HepG2 (cell line): ENCODE measurements at regions not wholly inside any gene's neighbourhood (a gene's known extent, or its start where the extent isn't known, plus 50 kb on each side); places are given as distances from the start of the nearest gene placed in this dataset.

Source experiments
- ATAC-seq: fragments of 200-7000 bp; cut with Tn5 transposase; 3 replicates; pipeline ENCODE4 v1.9.1; 2020; ENCODE audit warnings: mild to moderate bottlenecking, moderate library complexity
- BruUV-seq: library from RNA; stranded (reverse); fragments of 400-500 nt; replicated peaks from 2 replicates; lab custom pipeline; 2021; lab: Mats Ljungman, UMichigan
- CTCF ChIA-PET: fragments of 300-600 bp; formaldehyde crosslinking; extraction: SDS; loops from one replicate; lab custom pipeline; 2021; ENCODE audit warnings: low total read pairs, inconsistent platforms, low intra/inter-chr PET ratio; lab: Yijun Ruan, JAX
- POLR2A ChIA-PET: fragments of 350-600 bp; sonication (Branson Sonifier 250); formaldehyde crosslinking; loops from one replicate; lab custom pipeline; 2020; ENCODE audit warnings: antibody characterized with exemption, inconsistent platforms; lab: Yijun Ruan, JAX
- DNase-seq: peaks from one replicate; pipeline ENCODE4 v3.0.0-alpha.2; 2015; ENCODE audit warnings: low spot score
- FAIRE-seq: peaks from 3 replicates; lab custom pipeline; 2011; peaks lifted over from hg19 to GRCh38; lab: Jason Lieb, UNC
- H2AFZ ChIP-seq: one replicate; pipeline ENCODE4 v1.6.1; 2011; ENCODE audit warnings: low read length, inconsistent platforms
- H3K27ac ChIP-seq: fragments of 300-600 bp; 3 replicates; pipeline ENCODE4 v1.8.0; 2011; ENCODE audit warnings: mixed run types, mild to moderate bottlenecking, mixed read lengths, low read length, inconsistent platforms; ENCODE audit not compliant: insufficient read depth; ENCODE audit errors: extremely low read length
- H3K27me3 ChIP-seq, 2 experiments: fragments of 200-600 bp in 1 of 2; 2 replicates in 1 of 2; 3 replicates in 1 of 2; pipeline versions ENCODE4 v1.6.0 to v1.8.0; 2011; ENCODE audit warnings: low read length in 2 of 2, mild to moderate bottlenecking in 2 of 2, moderate library complexity in 2 of 2, inconsistent platforms in 1 of 2; ENCODE audit not compliant: insufficient read depth in 2 of 2, control insufficient read depth in 1 of 2
- H3K36me3 ChIP-seq, 2 experiments: fragments of 200-600 bp in 1 of 2; replicated peaks in 1 of 2; 2 replicates in 1 of 2; 3 replicates in 1 of 2; pipeline versions ENCODE4 v1.5.1 to v1.8.0; 2011; ENCODE audit warnings: low read length in 2 of 2, inconsistent platforms in 1 of 2; ENCODE audit not compliant: insufficient read depth in 2 of 2, control insufficient read depth in 1 of 2
- H3K4me1 ChIP-seq: 2 replicates; pipeline ENCODE4 v1.5.1; 2012; ENCODE audit warnings: low read length, inconsistent platforms; ENCODE audit not compliant: insufficient read depth
- H3K4me2 ChIP-seq: 2 replicates; pipeline ENCODE4 v1.6.0; 2011; ENCODE audit warnings: low read depth, low read length, inconsistent platforms
- H3K4me3 ChIP-seq, 3 experiments: fragments of 200-600 bp in 1 of 3; sonication (generic), shearing (Covaris generic) in 1 of 3; replicated peaks in 1 of 3; 2 replicates each; pipeline ENCODE4 v1.5.1; 2011 to 2016; ENCODE audit warnings: low read length in 3 of 3, inconsistent platforms in 2 of 3, low read depth in 2 of 3, mild to moderate bottlenecking in 2 of 3, control low read depth in 1 of 3, mixed read lengths in 1 of 3; ENCODE audit not compliant: insufficient read depth in 1 of 3
- H3K79me2 ChIP-seq: one replicate; pipeline ENCODE4 v1.6.1; 2011; ENCODE audit warnings: low read length, inconsistent platforms; ENCODE audit not compliant: insufficient read depth
- H3K9ac ChIP-seq: 2 replicates; pipeline ENCODE4 v1.6.0; 2011; ENCODE audit warnings: mild to moderate bottlenecking, low read depth, low read length, inconsistent platforms; ENCODE audit not compliant: insufficient read depth
- H3K9me3 ChIP-seq: 2 replicates; pipeline ENCODE4 v1.5.1; 2012; ENCODE audit warnings: mild to moderate bottlenecking, low read length
- H4K20me1 ChIP-seq: 2 replicates; pipeline ENCODE4 v1.6.0; 2011; ENCODE audit warnings: inconsistent platforms, mild to moderate bottlenecking, low read length, moderate library complexity; ENCODE audit not compliant: insufficient read depth
- ATF7 ChIP-seq, 2 experiments: fragments of 450-650 bp in 1 of 2; sonication (generic) in 1 of 2; formaldehyde crosslinking in 1 of 2; IDR thresholded peaks; 2 replicates each; pipeline versions ENCODE4 v1.4.0 to v1.6.1; 2016 to 2020; ENCODE audit warnings: antibody characterized with exemption in 1 of 2, mild to moderate bottlenecking in 1 of 2, missing genetic modification reagents in 1 of 2
- IKZF4 ChIP-seq: sonication (generic); formaldehyde crosslinking; IDR thresholded peaks from 2 replicates; pipeline ENCODE4 v1.5.1; 2020; ENCODE audit warnings: borderline replicate concordance, mild to moderate bottlenecking, low read depth, missing genetic modification reagents; ENCODE audit errors: not compliant biosample characterization
- MEIS2 ChIP-seq: sonication (generic); formaldehyde crosslinking; IDR thresholded peaks from 2 replicates; pipeline ENCODE4 v1.9.0; 2021; ENCODE audit warnings: mild to moderate bottlenecking, missing genetic modification reagents
- MIER3 ChIP-seq: IDR thresholded peaks from 2 replicates; pipeline ENCODE4 v1.6.1; 2016; ENCODE audit warnings: missing compliant biosample characterization, borderline replicate concordance
- NCOA1 ChIP-seq: sonication (generic); formaldehyde crosslinking; IDR thresholded peaks from 2 replicates; pipeline ENCODE4 v1.9.0; 2021; ENCODE audit warnings: missing genetic modification reagents
- NKX3-1 ChIP-seq: sonication (generic); formaldehyde crosslinking; IDR thresholded peaks from 2 replicates; pipeline ENCODE4 v1.5.0; 2020; ENCODE audit warnings: missing genetic modification reagents
- NR3C1 ChIP-seq: sonication (generic); formaldehyde crosslinking; IDR thresholded peaks from 2 replicates; pipeline ENCODE4 v1.4.0; 2020; ENCODE audit warnings: missing genetic modification reagents
- SETDB1 ChIP-seq: sonication (generic); formaldehyde crosslinking; IDR thresholded peaks from 2 replicates; pipeline ENCODE4 v1.5.1; 2020; ENCODE audit warnings: missing genetic modification reagents, mild to moderate bottlenecking, borderline replicate concordance
- SP140L ChIP-seq: sonication (generic); formaldehyde crosslinking; IDR thresholded peaks from 2 replicates; pipeline ENCODE4 v1.4.0; 2020; ENCODE audit warnings: missing genetic modification reagents, borderline replicate concordance
- SUZ12 ChIP-seq: fragments of 150-350 bp; IDR thresholded peaks from 2 replicates; pipeline ENCODE4 v1.6.1; 2014; ENCODE audit warnings: low read depth, low read length
- ZNF484 ChIP-seq: sonication (generic); formaldehyde crosslinking; IDR thresholded peaks from 2 replicates; pipeline ENCODE4 v1.5.1; 2020; ENCODE audit warnings: mild to moderate bottlenecking, low read depth, missing genetic modification reagents, borderline replicate concordance
- ZNF766 ChIP-seq: sonication (generic); formaldehyde crosslinking; IDR thresholded peaks from 2 replicates; pipeline ENCODE4 v1.5.0; 2020; ENCODE audit warnings: missing genetic modification reagents, borderline replicate concordance
- WGBS: methylation state at CpG from one replicate; pipeline ENCODE4 v1.1.6; 2017; ENCODE audit warnings: low lambda C conversion rate; 5-methylcytosine and 5-hydroxymethylcytosine counted together
- in situ Hi-C: cut with HindIII; loops from 2 replicates; pipeline ENCODE4 v1.10.0; 2017; ENCODE audit warnings: low pct_unique_long_range_greater_than_20kb; ENCODE audit not compliant: extremely low pct_ligation_motif_present
- intact Hi-C: fragments of 100-400 bp; cut with micrococcal nuclease; formaldehyde crosslinking; loops from one replicate; pipeline ENCODE4 v1.10.0; 2022; ENCODE audit not compliant: unreplicated experiment
- TF ChIP-seq, protein P1 (sequence below): sonication (generic); formaldehyde crosslinking; IDR thresholded peaks from 2 replicates; pipeline ENCODE4 v1.4.0; 2020; ENCODE audit warnings: missing genetic modification reagents
- TF ChIP-seq, protein P2 (sequence below): sonication (generic); formaldehyde crosslinking; IDR thresholded peaks from 2 replicates; pipeline ENCODE4 v1.4.0; 2020; ENCODE audit warnings: missing genetic modification reagents
- TF ChIP-seq, protein P3 (sequence below): sonication (generic); formaldehyde crosslinking; IDR thresholded peaks from 2 replicates; pipeline ENCODE4 v1.4.0; 2020; ENCODE audit warnings: missing genetic modification reagents, mild to moderate bottlenecking, borderline replicate concordance

DNA sequence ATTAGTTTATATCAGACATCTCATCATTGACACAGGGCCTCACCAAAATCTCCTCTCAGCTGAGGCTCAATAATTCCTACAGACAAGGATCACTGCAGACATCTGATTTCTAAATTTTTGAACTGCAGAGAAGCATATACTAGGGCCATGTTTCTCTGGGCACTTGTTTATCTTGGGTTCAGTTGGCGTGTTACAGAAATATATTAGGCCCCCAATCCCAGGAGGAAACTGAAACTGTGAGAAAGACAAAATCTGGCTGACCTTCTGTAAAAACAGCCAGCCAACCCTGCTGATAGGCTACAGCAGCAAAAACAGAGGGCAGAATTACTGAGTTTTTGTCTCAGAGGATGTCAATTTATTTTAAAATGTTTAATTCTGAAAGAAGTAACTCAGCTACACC is 634.6 kb downstream of the ETNK1 start:
- in situ Hi-C loops: no loop called here
- ChIA-PET CTCF (no interaction called here), POLR2A (no interaction called here)
- Histone ChIP-seq H3K36me3 (no peaks in the 10 kb centered on the region), H3K9me3 (no peaks in the 10 kb centered on the region), H3K79me2 (no peaks in the 10 kb centered on the region), H3K4me2 (no peak overlapping the region), H3K27me3 (no peaks in the 10 kb centered on the region), H2AFZ (no peak overlapping the region), H3K4me1 (no peaks in the 10 kb centered on the region), H4K20me1 (no peaks in the 10 kb centered on the region), H3K9ac (no peak overlapping the region), H3K27ac (no peak overlapping the region), H3K4me3 (no peak overlapping the region)
- intact Hi-C loops: no loop called here
- ATAC-seq (no peak), FAIRE-seq (no peak), DNase-seq (no peak)
- no TSS peak for BruUV-seq
- TF ChIP-seq MEIS2 (no peak), MIER3 (CRISPR knock-in tag) (no peak), ZNF484 (no peak), ZNF766 (CRISPR knock-in tag) (no peak), ATF7 (IDR thresholded peaks at IDR 0.05) (no peak), ATF7 (CRISPR knock-in tag; IDR thresholded peaks at IDR 0.05) (no peak), SUZ12 (no peak), NKX3-1 (CRISPR knock-in tag) (no peak), NCOA1 (CRISPR knock-in tag) (no peak), NR3C1 (no peak), SP140L (CRISPR knock-in tag) (no peak), IKZF4 (CRISPR knock-in tag) (no peak), SETDB1 (no peak)
- TF ChIP-seq, protein P1, sequence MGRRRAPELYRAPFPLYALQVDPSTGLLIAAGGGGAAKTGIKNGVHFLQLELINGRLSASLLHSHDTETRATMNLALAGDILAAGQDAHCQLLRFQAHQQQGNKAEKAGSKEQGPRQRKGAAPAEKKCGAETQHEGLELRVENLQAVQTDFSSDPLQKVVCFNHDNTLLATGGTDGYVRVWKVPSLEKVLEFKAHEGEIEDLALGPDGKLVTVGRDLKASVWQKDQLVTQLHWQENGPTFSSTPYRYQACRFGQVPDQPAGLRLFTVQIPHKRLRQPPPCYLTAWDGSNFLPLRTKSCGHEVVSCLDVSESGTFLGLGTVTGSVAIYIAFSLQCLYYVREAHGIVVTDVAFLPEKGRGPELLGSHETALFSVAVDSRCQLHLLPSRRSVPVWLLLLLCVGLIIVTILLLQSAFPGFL (CRISPR knock-in tag): no peak
- TF ChIP-seq, protein P2, sequence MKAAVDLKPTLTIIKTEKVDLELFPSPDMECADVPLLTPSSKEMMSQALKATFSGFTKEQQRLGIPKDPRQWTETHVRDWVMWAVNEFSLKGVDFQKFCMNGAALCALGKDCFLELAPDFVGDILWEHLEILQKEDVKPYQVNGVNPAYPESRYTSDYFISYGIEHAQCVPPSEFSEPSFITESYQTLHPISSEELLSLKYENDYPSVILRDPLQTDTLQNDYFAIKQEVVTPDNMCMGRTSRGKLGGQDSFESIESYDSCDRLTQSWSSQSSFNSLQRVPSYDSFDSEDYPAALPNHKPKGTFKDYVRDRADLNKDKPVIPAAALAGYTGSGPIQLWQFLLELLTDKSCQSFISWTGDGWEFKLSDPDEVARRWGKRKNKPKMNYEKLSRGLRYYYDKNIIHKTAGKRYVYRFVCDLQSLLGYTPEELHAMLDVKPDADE: no peak
- TF ChIP-seq, protein P3, sequence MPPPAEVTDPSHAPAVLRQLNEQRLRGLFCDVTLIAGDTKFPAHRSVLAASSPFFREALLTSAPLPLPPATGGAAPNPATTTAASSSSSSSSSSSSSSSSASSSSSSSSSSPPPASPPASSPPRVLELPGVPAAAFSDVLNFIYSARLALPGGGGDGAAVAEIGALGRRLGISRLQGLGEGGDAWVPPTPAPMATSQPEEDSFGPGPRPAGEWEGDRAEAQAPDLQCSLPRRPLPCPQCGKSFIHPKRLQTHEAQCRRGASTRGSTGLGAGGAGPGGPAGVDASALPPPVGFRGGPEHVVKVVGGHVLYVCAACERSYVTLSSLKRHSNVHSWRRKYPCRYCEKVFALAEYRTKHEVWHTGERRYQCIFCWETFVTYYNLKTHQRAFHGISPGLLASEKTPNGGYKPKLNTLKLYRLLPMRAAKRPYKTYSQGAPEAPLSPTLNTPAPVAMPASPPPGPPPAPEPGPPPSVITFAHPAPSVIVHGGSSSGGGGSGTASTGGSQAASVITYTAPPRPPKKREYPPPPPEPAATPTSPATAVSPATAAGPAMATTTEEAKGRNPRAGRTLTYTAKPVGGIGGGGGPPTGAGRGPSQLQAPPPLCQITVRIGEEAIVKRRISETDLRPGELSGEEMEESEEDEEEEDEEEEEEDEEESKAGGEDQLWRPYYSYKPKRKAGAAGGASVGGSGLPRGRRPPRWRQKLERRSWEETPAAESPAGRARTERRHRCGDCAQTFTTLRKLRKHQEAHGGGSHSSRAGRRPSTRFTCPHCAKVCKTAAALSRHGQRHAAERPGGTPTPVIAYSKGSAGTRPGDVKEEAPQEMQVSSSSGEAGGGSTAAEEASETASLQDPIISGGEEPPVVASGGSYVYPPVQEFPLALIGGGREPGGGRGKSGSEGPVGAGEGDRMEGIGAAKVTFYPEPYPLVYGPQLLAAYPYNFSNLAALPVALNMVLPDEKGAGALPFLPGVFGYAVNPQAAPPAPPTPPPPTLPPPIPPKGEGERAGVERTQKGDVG (CRISPR knock-in tag): no peak
- 27% methylated on average over 1 of the region's 1 CpG for WGBS
